HG02610 (cell line): ENCODE measurements at regions not wholly inside any gene's neighbourhood (a gene's known extent, or its start where the extent isn't known, plus 50 kb on each side); places are given as distances from the start of the nearest gene placed in this dataset.

Source experiments
- ATAC-seq: cut with Tn5 transposase; IDR thresholded peaks from one replicate; pipeline ENCODE4 v1.9.1; 2021; ENCODE audit warnings: mild to moderate bottlenecking, moderate library complexity; ENCODE audit not compliant: unreplicated experiment

DNA sequence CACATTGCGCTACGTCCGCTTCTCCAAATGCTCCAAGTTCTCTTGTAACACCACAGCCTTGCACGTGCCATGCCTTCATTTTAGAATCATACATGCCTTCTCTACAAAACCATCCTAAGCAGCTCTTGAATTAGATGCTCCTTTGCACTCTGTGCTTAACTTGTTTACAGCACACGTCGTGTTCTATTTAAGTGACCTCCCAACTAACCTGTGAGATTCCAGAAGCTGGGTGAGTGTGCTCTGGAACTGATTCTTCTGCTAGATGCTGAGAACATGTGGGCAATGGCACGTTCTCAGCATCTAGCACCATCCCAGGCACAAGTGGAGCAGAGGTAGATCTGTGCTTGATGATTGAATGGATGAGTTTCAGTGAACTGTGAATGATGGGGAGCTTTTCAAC lies 100.0 kb upstream of the NEDD9 start:
- ATAC-seq, result no peak

DNA sequence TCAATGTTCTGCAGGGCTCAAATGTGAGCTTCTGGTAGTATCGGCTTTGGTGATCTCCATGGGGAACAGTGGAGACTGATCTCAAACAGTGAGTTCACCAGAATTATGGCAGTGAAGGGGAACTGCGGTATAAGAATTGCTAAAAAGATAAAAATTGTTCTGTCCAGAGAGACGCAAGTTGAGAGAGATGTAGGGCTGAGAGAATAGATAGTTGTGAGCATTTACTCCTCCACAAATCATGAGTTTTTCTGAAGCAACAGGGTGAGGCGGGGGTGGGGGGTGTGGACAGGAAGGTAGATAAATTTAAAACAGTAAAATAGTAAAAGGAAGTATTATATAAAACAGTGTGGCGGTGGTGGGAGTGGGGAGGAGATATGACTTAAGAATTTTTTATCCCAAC lies 98.6 kb upstream of the NEDD9 start:
- no peak for ATAC-seq

DNA sequence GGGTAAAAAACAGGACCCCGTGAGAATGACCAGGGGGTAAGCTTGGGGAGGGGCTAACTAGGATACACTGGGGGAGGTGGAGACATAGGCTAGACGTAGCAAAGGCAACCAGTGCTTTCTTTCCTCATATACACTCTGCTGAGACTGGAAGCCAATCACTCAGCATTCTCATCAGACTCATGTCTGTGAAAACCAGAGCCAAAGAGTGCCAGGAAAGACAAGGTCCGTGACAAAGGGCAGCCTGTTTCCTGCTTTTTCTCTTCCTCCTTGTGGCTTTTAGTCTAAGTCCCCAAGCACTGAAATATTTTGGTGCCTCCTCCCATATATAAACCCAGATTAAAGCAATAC lies 97.9 kb upstream of the NEDD9 start:
- ATAC-seq, result no peak

DNA sequence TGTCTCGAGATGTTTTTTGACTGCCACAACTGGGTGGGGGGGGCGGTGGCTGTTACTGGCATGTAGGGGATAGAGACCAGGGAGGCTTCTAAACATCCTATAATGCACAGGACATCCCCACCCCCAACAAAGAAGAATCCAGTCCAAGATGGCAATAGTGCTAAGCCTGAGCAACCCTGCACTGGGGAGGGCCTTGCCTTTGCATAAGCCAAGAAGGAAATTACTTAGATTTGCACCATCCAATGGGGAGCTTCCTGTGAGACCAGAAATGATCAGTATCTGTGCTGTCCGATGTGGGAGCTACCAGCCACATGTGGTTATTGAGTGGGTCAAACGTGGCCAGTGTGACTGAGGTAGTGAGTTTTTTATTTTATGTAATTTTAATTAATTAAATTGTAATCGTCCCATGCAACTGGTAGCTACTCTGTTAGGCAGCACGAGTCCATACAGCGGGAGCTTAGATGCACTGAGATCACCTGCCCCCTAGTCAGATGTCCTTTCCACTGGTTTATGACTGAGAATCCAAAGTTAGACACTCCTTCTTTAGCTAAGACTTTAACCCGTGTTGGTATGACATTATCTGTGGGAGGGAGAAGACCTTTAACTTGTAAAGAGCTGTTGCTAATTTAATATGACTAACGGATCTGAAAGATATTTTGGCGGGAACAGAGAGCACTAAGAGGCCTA lies 97.4 kb upstream of the NEDD9 start:
- ATAC-seq, result no peak

DNA sequence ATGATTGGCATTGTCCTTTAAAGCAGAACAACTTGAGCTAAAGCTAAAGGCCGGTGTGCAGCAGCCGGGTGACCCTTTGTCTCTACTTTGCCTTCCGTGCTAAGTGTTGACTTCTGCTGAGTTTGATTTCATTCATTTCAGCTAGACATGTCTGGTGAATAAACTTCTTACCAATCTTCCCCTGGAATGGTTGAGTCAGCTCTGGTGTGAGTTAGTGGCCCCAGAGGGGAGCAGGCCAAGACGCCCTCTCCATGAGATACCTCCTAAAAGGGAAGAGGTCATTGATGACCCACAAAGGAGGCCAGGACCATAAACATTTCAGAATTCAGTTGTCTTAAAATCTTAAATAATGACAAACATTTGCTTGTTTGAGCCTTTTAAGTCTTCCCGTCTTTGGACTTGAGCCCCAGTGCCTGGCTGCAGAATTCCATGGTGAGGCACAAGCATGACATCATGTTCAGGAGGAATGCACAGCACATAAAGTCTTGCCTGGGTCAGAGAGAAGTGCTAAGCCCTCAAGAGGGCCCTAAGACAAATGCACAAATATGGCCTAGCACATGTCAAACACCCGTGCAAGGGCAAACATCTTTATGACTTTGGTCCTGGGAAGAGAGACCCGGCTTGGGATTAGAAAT lies 96.3 kb upstream of the NEDD9 start:
- no peak for ATAC-seq

DNA sequence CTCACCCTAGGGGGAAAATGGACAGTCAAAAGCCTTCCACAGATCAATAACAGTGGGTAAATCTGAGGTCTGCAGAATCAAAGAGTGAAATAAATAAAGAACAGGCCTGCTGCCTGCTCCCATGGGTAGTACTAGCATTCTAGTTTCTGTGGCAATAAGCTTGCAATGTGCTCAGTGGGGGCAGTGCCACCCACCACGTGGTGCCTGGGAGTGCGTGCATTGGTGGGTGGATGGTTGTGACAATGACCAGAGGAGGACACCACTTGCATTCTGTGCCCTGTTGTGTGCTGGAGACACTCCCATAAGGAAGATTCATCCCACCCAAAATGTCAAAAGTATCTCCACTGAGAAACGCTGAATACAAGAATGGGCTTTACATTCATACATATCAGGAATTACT lies 95.5 kb upstream of the NEDD9 start:
- ATAC-seq, result no peak

DNA sequence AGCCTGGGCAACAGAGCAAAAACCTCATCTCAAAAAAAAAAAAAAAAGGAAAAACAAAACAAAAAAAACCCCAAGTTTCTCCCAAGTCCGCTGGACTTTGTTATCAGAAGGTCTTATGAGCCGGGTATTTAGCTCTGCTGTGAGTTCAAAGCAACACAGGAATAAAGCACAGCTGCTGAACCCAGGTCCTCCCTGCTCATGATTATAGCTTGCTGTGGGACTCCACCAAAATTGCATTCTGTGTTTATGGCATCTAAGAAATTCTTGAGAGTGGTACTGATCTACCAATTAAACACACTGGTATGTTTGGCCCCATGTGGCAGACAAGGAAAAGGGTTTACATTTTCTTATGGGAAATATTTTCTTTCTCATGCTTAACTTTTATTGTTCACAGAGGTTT lies 93.6 kb upstream of the NEDD9 start:
- no peak for ATAC-seq

DNA sequence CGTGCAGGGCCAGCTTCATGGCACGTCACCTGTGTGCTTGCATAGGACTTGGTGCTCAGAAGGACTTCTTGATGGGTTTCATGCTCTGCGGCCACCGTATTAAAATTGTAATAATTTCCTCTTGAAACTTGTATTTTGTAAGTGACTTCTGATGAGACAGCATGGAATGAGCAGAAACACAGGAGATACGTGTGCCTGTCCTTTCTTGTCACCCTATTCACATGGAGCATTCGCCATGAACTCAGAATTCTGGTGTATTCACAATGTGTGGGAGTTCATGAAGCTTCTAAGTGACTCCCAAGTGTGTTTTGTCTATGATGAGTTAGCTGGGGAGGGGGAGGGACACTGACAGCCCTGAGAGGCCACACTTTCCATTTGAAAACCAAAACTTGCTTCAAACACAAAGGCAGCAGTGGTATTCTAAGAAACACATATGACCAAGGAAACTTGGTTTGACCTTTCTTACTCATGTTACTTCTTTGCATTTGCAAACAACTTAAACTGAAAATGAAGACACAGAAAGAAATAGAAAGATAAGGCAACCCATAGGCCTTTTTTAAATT lies 92.1 kb upstream of the NEDD9 start:
- ATAC-seq, result peak; percentile 71

DNA sequence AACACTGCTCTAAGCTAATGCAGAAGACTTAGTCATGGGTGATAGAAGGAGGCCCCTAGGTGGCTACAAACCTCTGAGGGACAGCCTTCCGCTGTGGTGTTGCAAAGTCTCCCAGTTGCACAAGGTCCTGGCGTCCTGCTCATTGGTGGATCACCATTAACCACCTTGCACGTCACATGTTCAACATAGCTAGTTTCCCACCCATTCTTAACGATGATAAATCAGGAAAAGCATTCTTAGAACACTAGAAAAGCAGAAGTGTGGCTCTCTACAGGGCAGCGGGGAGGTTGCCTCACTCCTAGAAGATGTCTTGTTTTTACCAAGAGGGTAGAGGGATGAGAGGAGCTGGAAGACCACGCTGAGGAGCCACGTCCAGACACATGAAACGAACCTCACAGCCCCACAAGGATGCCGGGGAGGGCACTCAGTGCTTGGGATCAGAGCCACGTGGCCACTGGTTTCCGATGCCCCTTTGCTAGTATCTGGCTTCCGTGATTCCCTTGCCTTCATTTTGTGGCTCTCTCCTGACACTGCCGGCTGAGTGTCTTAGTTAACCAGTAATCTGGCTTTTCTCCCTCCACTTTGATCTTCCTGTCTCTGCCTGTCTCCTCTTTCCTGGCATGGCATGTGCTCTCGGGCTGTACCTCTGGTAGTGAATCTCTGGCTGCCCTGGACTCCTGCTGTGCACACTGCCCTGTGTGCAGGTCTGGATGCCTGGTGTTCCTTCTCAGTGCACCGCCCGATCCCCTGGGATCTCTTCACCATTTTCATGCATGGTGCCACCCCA lies 91.4 kb upstream of the NEDD9 start:
- peak; percentile 63 for ATAC-seq

DNA sequence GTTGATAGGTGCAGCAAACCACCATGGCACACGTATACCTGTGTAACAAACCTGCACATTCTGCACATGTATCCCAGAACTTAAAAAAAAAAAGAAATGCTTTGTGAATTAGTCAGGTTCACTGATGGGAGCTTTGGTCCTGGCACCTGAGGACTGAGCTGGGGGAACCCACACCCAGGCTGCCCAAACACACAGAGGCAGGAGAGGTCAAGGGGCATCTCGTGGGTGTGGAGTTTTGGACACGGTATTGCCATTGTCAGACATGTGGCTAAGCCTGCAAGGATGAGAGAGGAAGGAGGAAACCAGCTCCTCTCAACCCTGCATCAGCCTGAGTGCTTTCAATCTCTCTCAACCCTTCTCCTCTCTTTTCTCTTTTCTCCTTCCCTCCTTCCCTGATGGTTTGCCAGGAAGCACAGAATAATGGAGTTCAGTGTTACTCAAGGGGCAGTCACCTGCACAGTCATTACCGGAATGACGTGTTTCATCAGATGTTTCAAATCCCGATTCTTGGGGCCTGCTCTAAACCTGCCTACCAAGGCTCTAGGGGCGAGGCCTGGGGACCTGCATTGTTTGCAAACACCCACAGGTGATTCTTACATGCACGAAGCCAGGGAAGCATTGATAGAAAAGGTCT lies 89.9 kb upstream of the NEDD9 start:
- peak; percentile 22 for ATAC-seq

DNA sequence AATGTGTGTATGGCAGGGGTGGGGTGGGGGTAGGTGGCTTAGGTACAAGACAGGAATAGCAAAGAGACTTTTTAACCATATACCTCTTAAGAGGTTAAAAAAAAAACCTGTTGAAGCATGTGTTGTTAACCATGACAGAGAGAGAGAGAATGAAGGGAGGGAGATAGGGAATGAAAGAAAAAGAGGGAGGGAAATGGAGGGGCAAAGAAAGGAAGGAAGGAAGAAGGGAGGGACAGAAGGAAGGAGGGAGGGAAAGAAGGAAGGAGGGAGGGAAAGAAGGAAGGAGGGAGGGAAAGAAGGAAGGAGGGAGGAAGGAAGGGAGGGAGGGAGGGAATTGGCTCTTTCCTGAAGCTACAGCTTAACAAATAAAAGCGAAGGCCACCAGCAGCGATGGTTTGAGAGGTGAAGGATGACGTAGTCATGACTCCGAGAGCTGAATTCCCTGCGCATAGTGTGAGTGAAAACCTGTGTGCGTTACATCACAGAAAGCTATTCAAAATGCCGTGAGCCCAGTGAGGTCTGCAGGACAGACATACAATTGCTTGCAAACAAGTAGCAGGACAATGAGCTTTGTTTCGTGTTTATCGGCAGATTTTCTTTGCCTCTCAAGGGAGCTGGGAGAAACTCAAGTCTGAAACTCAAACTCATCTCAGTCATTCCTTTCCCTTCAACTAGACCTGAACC lies 88.6 kb upstream of the NEDD9 start:
- ATAC-seq, result no peak

DNA sequence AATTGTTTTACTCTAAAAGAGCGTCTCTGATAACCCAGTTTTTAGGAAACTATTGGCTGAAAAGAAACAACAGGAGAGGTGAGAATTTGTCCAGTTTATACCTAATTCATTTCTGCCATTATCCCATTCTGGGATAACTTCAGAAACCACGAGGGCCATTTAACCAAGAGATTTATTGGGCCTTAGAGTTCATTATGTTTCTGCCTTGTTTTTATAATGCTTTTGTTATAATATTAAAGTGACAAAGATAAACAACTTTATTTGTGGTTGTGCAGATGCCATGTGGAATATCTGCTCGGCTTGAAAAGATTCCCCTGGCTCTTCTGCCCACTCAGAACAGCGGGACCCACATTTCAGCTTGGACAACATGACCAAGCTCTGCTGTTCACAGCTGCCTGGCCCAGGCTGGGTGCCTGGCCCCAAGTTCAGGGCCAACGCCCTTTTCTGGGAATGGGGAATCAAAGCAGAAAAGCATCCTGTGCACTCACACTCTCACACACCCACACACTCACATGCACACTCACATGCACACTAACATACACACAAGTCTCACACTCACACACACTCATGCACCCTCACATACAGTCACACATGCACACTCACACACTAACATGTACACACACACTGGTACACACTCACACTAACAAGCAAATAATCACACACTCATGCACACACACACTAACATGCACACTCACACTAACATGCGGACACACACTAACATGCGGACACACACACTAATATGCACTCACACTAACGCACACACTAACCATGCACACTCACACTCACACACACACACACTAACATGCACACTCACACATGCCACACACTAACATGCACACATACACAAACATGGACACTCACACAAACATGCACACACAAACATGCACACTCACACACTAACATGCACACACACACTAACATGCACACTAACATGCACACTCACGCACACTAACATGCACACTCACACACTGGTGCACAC lies 86.7 kb upstream of the NEDD9 start:
- no peak for ATAC-seq

DNA sequence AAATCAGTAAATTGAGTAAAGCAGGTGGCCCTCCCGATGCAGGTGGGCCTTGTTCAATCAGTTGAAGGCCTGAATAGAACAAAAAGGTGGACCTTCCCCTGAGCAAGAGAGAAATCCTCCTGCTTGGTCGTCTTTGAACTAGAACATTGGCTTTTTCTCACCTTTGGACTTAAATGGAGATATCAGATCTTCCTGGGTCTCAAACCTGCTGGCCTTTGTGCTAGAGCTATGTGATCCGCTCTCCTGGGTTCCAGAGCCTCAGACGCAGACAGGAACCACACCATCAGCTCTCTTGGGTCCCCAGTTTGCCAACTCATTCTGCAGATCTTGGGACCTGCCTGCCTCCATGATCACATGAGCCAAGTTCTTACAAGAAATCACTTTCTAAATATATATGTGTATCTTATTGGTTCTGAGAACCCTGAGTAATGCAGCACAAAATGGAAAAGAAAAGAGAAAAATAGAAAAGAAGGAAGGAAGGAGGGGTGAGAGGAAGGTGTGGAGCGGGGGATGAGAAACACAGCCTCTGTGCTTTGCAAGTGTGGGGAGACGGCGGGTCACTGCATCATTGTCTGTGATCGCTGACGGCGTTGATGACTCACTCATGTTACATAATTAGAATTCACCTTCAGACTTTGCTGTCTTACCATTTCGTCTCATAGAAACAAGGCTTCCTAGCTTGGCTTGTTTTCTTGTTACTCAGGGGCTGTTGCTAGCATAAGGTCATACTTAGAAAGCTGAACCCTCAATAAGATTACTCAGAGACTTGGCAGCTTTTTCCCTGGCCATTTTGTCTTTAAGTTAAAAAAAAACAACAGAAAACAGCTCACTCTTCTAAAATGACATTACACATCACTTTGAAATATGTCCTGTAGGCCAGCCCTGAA lies 85.7 kb upstream of the NEDD9 start:
- ATAC-seq, result peak; percentile 81

DNA sequence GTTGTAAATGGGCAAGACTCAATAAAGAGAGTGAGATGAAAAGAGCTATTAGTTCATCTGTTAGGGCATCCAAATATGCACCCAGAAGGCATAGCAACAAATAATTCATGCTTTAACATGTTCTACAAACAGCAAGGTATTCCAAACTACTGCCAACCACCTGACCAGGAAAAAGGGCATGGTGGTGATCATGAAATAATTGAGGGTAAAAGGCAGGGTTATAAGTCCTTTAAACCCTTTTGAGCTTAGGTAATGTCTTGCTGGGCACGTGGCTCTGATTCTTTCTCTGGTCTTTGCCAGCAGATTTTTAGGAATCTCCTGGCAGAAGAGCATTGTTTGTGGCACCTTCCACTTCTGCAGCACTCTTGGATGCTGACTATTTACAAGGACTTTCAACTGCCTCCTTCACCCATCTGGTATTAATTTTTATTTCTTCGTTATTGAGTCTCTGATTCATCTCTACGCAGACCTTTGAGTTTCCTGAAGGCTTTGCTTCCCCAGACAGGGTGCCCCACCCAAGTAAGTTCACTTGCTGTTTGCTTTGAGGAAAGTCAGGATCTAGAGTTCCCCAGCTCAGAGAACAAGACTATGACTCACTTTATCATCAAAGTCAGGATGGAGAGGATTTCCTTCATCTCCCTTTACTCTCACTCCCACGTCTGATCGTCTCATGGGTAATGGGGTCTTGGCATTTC lies 83.4 kb upstream of the NEDD9 start:
- no peak for ATAC-seq

DNA sequence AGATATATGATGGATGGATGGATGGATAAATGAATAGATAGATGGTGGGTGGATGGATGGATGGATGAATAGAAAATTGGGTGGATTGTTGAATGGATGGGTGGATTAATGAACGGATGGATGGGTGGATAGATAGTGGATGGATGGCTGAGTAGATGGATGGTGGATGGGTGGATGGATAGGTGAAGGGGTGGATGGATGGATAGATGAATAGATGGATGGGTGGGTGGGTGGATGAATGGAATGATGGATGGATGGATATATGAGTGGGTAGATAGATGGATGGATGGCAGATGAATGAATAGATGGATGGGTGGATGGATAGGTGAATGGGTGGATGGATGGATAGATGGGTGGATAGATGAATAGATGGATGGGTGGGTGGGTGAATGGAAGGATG lies 80.7 kb upstream of the NEDD9 start:
- ATAC-seq, result no peak

DNA sequence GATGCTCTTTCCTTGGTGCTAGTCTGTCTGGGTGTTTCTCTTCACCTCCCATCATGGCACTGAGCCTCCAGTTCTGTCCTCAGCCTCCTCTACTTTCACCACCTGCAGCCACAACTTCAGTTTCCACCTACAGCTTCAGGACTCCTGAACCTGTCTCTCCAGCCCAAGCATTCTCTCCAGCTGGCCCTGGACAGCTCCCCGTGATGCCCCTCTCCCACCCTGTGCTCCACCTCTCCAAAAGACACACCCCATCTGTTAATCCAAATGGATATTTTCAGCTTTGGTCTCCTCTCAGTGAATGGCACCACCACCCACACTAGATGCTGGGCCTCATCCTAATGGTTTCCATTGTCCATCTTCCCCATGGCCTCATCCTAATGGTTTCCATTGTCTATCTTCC lies 79.5 kb upstream of the NEDD9 start:
- ATAC-seq, result no peak

DNA sequence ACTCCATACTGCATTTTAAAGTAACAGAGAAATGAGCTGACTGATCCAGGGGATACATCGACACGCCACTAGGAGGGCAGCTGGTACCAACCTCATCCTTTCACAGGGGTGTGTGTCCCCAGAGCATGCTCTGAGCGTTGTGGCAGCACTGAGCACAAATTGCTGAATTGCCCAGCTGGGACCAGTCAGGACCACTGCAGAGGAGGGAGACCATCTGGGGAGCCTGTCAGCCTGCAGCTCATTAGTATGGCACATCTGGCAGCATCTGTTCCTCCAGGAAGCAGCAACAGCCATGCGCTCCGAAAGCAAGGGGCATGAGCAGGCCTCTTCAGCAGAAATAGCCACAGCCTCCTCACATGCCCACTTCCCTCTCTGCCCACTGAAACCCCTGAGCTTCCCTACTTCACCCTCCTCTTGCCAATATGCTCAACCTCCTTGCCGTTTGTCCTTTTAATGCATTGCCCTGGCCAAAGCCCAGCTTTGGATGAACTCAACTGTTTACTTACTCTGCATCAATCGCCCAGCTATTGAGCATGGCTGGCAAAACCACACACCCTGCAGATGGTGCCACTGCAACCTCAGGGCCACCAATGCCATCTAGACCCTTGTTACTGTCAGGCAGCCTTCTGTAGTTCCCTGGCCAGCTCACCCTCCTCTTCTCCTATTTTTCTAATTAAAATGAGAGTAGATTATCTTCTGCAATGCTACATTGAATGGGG lies 77.6 kb upstream of the NEDD9 start:
- ATAC-seq, result no peak

DNA sequence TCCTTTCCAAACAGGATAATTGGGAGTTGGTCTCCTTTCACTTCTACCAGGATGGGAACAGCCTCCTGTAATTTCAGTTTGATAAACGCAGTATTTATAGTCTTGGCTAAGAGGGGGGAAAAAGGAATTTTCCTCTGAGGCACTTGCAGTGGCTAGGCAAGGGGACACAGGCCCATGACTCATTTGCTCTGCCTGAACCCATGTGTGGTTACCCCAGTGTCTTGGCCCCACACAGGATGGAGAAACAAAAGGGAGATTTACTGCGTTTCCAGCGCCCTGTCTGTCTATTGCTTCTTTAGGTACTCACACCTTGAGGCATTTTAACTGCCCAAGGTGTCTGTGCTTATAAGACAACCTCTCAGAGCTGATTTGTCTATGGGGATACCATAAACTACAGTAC lies 74.8 kb upstream of the NEDD9 start:
- no peak for ATAC-seq
